Activated naive CD8-positive, alpha-beta T cell treated with anti-CD3 and anti-CD28 coated beads, Interleukin-2, amount 10 ng/mL, durations not matched to agents 7 days and 5 days (primary cell): ENCODE measurements at regions not wholly inside any gene's neighbourhood (a gene's known extent, or its start where the extent isn't known, plus 50 kb on each side); places are given as distances from the start of the nearest gene placed in this dataset.
A peak's percentile ranks its signal among the peaks of the same experiment; 100 is the strongest.
"Not testable (repeated sequence)": the region's sequence is repeated elsewhere in the genome, so short reads cannot be mapped to it uniquely, and the experiment has no call there.

Experiments
- ATAC-seq: fragments of 150-1000 bp; cut with Tn5 transposase; one replicate; pipeline ENCODE4 v1.10.0; 2021; ENCODE audit warnings: low read depth, moderate library complexity
- POLR2A ChIA-PET: fragments of 350-600 bp; sonication (Branson Sonifier 250); formaldehyde crosslinking; loops from one replicate; lab custom pipeline; 2021; ENCODE audit warnings: antibody characterized with exemption; lab: Charles Lee
- DNase-seq: peaks from one replicate; pipeline ENCODE4 v3.0.0; 2021
- H3K27ac Mint-ChIP-seq: one replicate; pipeline ENCODE4 v1.8.0; 2022; ENCODE audit warnings: mild to moderate bottlenecking, mixed read lengths
- H3K27me3 Mint-ChIP-seq: one replicate; pipeline ENCODE4 v1.8.0; 2022; ENCODE audit warnings: mild to moderate bottlenecking, moderate library complexity, mixed read lengths
- H3K36me3 Mint-ChIP-seq: one replicate; pipeline ENCODE4 v1.8.0; 2021; ENCODE audit warnings: mild to moderate bottlenecking, mixed read lengths
- H3K4me1 Mint-ChIP-seq: one replicate; pipeline ENCODE4 v1.8.0; 2021; ENCODE audit warnings: mixed read lengths
- H3K4me3 Mint-ChIP-seq: one replicate; pipeline ENCODE4 v1.8.0; 2022; ENCODE audit warnings: mild to moderate bottlenecking, moderate library complexity, mixed read lengths
- H3K9me3 Mint-ChIP-seq: one replicate; pipeline ENCODE4 v1.8.0; 2021; ENCODE audit warnings: mixed read lengths

DNA sequence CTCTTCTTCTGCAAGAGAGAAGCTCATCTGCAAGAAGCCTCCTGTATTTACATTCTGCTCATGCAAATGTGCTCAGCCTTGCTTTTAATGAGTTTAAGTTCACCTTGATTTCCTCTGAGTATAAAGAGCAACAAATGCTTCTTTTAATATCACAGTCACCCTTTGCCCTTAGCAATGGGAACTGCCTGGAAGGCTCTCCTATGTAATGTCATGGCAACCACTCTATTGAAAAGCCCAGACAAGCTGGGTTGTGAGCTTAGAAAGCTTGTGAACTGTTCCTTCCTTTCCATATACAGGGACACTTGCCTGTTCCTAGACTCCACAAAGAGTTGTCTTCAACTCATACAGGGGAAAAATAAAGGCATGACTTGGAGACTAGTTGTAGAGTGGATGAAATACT is 208.1 kb downstream of the ATP6V0E2 start:
- POLR2A ChIA-PET, H3K4me1 Mint-ChIP-seq, H3K27ac Mint-ChIP-seq, ATAC-seq, H3K9me3 Mint-ChIP-seq, DNase-seq, H3K36me3 Mint-ChIP-seq, H3K4me3 Mint-ChIP-seq: not testable (repeated sequence)
- peaks cover 19% of the 10 kb centered on the region for H3K27me3 Mint-ChIP-seq

DNA sequence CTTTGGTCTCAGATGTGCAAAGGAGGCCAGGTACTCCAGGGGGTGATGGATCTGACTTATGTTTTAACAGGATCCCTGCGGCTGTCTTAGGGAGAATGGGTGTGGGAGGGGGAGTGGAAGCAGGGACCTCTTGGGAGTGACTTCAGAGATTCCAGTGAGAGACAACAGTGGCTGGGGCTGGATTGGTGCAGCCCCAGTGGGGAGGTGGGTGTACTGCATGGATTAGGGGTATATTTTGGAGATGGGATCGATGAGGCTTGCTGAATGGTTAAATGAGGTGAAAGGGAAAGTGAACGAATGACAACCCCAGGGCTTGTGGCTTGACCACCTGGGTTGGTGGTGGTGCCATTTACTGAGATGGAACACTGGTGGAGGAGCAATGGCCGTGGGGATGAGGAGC is 211.0 kb downstream of the ATP6V0E2 start:
- ATAC-seq, H3K27ac Mint-ChIP-seq, DNase-seq, H3K36me3 Mint-ChIP-seq, POLR2A ChIA-PET, H3K4me3 Mint-ChIP-seq, H3K4me1 Mint-ChIP-seq, H3K9me3 Mint-ChIP-seq: not testable (repeated sequence)
- H3K27me3 Mint-ChIP-seq = peaks cover 21% of the 10 kb centered on the region

DNA sequence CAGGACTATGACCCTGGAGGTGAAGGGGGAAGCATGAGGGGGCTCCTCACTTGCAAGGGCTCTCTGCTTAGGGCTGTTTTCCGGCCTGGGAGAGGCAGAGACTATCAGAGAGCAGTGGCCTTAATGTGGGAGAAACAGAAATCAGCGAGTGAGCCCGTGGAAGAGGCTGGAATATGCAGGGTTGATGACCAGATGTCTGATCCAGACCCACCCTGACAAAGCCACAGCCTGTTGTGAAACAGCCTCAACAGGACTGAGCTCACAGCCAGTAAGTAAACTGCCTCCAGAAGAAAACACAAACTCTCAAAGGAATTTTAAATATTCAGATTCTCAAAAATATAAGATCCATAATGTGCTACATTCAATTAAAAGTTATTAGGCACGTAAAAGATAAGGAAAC is 213.7 kb downstream of the ATP6V0E2 start:
- H3K4me1 Mint-ChIP-seq, ATAC-seq, H3K36me3 Mint-ChIP-seq, H3K9me3 Mint-ChIP-seq, POLR2A ChIA-PET, H3K4me3 Mint-ChIP-seq, H3K27ac Mint-ChIP-seq, DNase-seq: not testable (repeated sequence)
- peaks cover 12% of the 10 kb centered on the region for H3K27me3 Mint-ChIP-seq

DNA sequence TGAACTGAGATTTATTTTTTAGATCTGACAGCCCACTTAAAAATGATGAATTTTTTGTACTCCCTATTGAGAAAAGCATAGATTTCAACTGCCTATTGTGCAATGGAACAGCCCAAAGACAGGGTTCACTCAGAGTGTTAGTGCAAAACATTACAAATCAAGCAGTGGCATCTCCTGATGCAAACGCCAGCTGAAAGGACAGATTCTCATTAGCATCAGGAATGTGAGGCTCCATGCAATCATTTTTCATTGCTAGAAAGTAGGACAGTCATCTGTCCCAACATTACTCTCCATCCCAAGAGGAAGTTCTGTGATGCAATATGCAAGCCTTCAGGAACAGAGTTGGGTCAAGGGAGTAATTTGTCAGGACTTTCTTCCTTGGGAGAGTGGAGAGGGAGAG is 215.4 kb downstream of the ATP6V0E2 start:
- H3K9me3 Mint-ChIP-seq, H3K4me1 Mint-ChIP-seq, H3K27ac Mint-ChIP-seq, ATAC-seq, H3K4me3 Mint-ChIP-seq, H3K36me3 Mint-ChIP-seq, POLR2A ChIA-PET, DNase-seq: not testable (repeated sequence)
- H3K27me3 Mint-ChIP-seq = peaks cover 11% of the 10 kb centered on the region

DNA sequence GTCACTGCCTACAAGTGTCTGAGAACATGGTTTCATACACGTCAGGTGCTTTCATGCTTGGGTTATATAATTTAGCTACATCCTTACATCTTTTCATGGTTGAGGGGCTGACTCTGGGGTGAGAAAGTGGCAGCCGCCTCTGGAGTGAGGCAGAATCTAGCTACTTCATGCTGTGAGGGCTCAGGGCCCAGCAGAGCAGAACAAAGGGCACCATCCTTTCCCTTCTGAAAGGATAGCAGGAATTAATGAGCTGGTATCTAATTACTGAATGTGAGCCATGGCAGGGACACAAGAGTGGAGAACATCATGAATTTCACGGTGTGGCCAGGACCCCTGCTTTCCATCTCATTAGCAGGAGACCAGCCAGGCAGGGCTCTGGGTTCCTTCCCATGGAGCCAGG is 217.0 kb downstream of the ATP6V0E2 start:
- H3K36me3 Mint-ChIP-seq, H3K9me3 Mint-ChIP-seq, H3K4me1 Mint-ChIP-seq: not testable (repeated sequence)

DNA sequence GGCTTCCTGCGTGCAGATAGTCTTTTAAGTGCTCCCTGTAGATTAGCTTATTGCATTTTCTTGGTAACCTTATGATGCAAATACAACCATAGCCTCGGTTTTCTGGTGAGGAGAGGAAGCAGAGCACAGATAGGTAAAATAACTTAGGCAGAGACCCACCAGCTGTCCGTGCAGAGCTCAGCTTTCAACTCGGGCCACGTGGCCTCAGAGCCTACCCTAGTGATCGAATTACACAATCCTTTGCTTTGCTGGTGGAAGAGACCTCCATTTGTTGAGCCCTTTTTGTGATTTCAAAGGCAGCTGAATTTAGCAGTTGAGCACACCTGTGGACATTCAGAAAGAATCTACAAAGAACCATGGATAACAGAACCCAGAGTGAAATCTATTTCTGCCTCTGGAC is 220.1 kb downstream of the ATP6V0E2 start:
- H3K9me3 Mint-ChIP-seq, H3K4me1 Mint-ChIP-seq, POLR2A ChIA-PET, H3K27me3 Mint-ChIP-seq, H3K4me3 Mint-ChIP-seq, H3K36me3 Mint-ChIP-seq, H3K27ac Mint-ChIP-seq, ATAC-seq, DNase-seq: not testable (repeated sequence)

More for the DNA sequence above, 217.0 kb downstream of the ATP6V0E2 start:
- DNase-seq, H3K27ac Mint-ChIP-seq, H3K27me3 Mint-ChIP-seq, H3K4me3 Mint-ChIP-seq, ATAC-seq, POLR2A ChIA-PET: not testable (repeated sequence)

DNA sequence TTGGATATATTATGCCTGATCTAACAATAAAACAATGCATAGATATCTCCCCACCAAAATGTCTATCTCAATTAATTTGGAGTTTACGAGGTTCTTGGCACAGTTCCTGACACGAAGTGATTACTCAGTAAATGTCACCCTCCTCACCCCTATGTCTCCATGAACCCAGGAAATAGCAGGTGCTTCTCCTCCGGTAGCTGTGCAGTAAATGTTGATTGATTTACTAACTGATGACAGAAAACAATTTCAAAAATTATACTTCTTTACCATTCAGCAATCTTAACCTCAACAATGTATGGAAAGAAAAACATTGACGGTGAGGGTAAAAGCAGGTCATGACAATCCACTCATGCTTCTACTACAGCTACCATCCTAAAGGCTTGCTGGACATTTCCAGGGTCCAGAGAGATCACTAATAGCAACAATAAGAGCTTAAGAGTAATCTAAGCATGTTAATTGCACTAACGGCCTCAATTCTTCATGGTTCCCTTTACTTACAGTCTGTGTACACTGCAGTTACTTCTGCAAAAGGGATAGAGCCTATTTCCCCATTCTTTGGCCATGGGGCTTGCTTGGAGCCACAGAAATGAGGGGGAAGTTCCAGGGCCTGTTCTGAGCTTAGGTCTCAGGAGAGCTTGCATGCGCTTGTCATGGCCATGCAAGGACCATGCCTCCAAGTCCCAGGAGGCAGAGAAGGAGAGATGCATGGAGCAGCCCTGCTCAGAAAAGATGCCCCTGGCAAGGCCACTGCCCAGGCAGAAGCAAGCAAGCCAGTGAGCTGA is 222.6 kb downstream of the ATP6V0E2 start:
- H3K27me3 Mint-ChIP-seq, H3K27ac Mint-ChIP-seq, H3K4me1 Mint-ChIP-seq, POLR2A ChIA-PET, H3K36me3 Mint-ChIP-seq, H3K4me3 Mint-ChIP-seq, H3K9me3 Mint-ChIP-seq, ATAC-seq, DNase-seq: not testable (repeated sequence)

DNA sequence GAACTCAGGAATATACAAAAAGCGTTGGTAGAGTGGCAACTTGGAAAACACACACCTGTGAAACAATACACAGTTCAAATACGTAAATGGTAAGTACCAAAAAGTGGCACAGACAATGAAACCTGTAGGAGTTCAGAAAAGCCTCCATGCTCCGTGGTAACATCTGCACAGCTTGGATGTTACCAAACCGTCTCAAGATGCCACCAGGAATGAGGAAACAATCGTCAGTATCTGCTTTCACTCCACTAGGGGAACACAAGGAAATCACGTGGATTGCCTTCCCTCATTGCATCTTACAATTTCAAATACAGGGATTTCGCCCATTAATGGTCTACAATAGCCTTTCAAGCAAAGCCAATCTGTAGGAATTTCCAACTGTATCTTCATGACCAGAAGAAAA is 224.6 kb upstream of the LRRC61 start:
- H3K27me3 Mint-ChIP-seq, H3K27ac Mint-ChIP-seq, H3K4me1 Mint-ChIP-seq, POLR2A ChIA-PET, ATAC-seq, H3K36me3 Mint-ChIP-seq, DNase-seq, H3K4me3 Mint-ChIP-seq, H3K9me3 Mint-ChIP-seq: not testable (repeated sequence)

DNA sequence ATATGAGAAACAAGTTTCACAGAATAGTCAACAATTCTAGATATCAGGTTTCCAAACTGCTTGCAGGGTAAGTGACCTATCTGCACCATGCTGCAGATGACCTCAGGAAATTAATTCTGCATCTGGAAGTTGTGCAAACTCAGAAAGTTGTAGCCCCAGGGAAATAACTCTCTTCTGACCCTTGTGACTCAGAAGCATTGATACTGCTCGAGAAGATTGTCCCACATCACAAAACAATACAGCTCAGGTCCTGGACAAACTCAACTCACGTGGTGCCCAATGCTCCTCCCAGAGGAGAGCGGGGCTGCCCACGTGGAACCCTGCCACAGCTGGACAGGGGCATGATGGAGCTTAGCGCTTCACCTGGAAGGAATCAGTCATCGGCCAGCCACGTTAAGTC is 221.9 kb upstream of the LRRC61 start:
- DNase-seq, H3K9me3 Mint-ChIP-seq, H3K27me3 Mint-ChIP-seq, H3K27ac Mint-ChIP-seq, H3K4me1 Mint-ChIP-seq, ATAC-seq, H3K4me3 Mint-ChIP-seq, POLR2A ChIA-PET, H3K36me3 Mint-ChIP-seq: not testable (repeated sequence)

DNA sequence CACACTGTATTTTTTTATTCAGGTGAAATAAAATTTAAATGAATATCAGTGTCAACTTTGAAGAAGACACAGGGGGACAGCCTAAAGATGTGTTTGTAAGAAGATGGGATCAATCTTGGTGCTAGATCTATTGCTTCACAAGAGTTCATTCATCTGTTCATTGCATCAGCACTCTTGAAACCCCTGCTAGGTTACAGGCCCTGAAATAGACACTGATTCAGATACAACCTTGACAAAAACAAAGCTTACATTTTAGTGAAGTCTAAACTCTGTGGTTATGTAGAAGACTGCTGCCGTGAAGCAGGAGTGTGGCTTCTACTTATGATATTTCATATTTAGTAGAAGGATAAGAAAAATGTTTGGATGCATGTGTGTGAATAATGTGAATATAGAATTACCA is 215.9 kb upstream of the LRRC61 start:
- H3K4me3 Mint-ChIP-seq, H3K36me3 Mint-ChIP-seq, H3K27ac Mint-ChIP-seq, POLR2A ChIA-PET, H3K27me3 Mint-ChIP-seq, ATAC-seq, DNase-seq, H3K9me3 Mint-ChIP-seq, H3K4me1 Mint-ChIP-seq: not testable (repeated sequence)

DNA sequence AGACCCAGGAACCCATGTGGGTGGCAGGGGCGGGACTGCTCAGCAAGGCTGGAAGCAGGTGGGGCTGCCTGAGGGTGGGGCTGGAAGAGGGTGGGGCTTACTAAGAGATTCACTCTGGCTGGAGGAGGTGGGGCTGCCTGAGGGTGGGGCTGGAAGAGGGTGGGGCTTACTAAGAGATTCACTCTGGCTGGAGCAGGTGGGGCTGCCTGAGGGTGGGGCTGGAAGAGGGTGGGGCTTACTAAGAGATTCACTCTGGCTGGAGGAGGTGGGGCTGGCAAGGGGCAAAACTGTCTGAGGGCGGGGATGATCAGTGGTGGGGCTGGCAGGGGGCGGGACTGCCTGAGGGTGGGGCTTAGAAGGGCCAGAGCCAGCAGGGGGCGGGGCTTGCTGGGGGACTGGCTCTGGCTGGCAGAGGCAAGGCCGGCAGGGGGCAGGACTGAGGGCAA is 212.8 kb upstream of the LRRC61 start:
- H3K9me3 Mint-ChIP-seq, H3K36me3 Mint-ChIP-seq, H3K4me1 Mint-ChIP-seq, H3K4me3 Mint-ChIP-seq, H3K27ac Mint-ChIP-seq, DNase-seq, POLR2A ChIA-PET: not testable (repeated sequence)
- peak; percentile 39 for ATAC-seq
- peaks cover 11% of the 10 kb centered on the region for H3K27me3 Mint-ChIP-seq

DNA sequence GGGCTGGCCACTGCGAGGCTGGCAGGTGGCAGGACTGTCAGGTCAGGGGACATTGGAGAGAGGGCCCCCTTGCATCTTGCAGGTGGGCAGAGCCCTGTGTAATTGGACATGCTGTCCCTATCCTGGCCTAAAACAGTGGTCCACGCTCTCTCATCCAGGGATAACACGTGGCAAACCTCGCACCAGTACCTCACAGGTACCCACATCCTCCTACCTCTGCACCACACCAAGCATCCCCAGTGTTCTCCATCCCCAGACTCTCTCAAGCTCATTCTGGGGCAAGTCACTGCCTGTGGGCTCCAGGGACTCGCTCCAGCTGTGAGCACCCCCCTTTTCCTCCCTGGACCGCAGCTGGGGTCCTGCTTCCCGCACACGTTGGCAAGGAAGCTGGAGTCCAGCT is 212.3 kb upstream of the LRRC61 start:
- H3K27ac Mint-ChIP-seq, H3K4me1 Mint-ChIP-seq, H3K4me3 Mint-ChIP-seq, POLR2A ChIA-PET, H3K9me3 Mint-ChIP-seq, DNase-seq, H3K36me3 Mint-ChIP-seq: not testable (repeated sequence)
- ATAC-seq = peak; percentile 39
- peaks cover 11% of the 10 kb centered on the region for H3K27me3 Mint-ChIP-seq

DNA sequence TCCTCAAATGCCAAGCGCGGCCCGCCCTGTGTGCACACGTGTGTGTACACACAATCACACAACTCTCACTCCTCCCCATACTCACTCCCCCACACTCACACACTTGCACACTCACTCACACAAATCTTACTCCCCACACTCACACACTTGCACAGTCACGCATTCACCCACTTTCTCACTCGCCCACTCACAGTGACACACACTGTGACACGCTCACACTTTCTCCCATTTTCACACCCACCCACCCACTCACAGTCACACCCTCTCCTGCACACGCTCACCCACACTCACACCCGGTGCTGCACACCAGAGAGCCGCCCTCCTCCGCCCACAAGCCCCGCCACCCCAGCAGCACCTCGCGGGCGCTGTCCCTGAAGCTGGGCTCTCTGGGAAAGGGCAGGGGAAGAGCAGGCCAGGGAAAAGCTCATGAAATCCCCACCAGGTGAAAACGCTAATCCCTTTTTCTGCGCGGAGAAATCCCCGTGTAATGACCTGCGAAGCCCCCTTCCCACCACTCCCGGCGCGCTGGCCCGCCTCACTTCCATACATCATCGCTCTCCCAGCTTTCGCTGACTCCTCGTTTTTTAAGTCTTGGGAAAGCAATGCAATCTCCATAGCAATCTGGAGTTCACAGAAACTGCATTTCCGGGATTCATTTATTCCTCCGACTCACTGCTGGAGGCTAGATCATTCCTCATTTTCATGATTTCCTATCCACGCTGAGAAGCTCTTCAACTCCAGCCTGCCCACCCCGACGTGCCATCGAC is 211.6 kb upstream of the LRRC61 start:
- H3K27ac Mint-ChIP-seq, H3K9me3 Mint-ChIP-seq, H3K4me1 Mint-ChIP-seq, DNase-seq, POLR2A ChIA-PET, H3K36me3 Mint-ChIP-seq, ATAC-seq, H3K4me3 Mint-ChIP-seq: not testable (repeated sequence)
- H3K27me3 Mint-ChIP-seq = peaks cover 11% of the 10 kb centered on the region

DNA sequence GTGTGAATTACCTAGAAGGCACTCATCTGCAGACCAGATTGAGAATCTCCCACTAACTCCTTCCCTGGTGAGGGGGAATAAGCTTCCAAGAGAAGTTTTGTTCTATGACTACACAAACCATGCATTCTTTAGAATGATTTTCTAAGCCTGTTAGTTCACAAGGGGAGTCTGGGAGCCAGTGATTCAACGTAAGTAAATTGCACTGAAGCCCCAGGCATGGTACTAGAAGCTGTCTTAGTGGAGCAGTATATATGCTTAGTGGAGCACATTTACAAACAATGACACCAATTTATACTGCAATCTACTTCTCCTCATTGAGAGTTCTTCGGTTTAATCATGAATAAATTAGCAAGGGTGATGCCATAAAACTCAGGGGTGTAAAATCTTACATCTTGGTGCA is 209.9 kb upstream of the LRRC61 start:
- ATAC-seq, H3K27ac Mint-ChIP-seq, H3K9me3 Mint-ChIP-seq, POLR2A ChIA-PET, H3K4me1 Mint-ChIP-seq, H3K4me3 Mint-ChIP-seq, DNase-seq, H3K36me3 Mint-ChIP-seq: not testable (repeated sequence)
- peaks cover 12% of the 10 kb centered on the region for H3K27me3 Mint-ChIP-seq
